GM18520 (cell line): ENCODE measurements at regions not wholly inside any gene's neighbourhood (a gene's known extent, or its start where the extent isn't known, plus 50 kb on each side); places are given as distances from the start of the nearest gene placed in this dataset.

ENCODE experiments used
- ATAC-seq: cut with Tn5 transposase; IDR thresholded peaks from one replicate; pipeline ENCODE4 v1.9.1; 2021; ENCODE audit not compliant: unreplicated experiment

- ATAC-seq = no peak
Observed at GRCh38 chr13:64075543-64076271, 2660.1 kb upstream of the PCDH20 start.

DNA sequence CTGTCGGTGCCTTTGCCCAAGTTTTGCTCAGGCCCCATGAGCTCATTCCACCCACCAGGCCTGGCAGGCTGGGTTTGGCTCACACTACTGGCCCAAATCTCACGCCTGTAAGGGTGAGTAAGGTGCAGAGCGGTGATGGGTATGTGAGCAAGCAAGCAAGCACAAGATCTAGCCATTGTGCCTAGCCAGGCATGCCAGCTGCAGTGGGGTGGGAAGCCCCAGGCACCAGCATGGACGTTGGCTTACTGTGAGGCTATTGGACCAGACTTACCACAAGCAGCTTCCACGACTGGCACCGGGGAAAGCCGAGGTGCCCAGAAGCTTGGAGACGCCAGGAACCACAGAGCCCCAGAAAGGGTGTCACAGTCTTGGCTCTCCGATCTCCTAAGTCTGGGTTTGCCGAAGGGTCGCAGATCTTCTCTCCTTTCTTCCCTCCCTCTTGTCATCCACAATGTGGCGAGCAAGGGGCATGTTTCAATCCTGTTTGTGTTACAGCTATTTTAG lies 2659.4 kb upstream of the PCDH20 start:
- ATAC-seq = no peak

- no peak for ATAC-seq
Observed at GRCh38 chr13:64073203-64073602, 2657.6 kb upstream of the PCDH20 start.

DNA sequence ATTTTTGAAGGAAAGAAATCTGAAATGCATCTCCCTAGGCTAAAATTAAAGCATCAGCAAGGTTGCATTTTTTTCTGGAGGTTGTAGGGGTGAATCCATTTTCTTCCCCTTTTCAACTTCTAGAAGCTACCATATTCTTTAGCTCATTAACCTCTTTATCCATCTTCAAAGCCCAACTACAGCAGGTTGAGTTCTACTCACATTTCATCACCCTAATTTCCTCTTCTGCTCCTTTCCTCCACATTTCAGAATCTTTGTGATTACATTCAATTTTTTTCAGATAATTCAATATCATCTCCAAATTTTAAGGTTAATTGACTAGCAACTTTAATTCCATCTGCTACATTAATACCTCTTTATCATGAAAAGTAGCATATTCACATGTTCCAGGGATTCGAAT lies 2655.7 kb upstream of the PCDH20 start:
- no peak for ATAC-seq

- no peak for ATAC-seq
Observed at GRCh38 chr13:64069892-64070291, 2654.2 kb upstream of the PCDH20 start.

GRCh38 chr13:64066711-64067110 lies 2651.1 kb upstream of the PCDH20 start:
- ATAC-seq = no peak

- no peak for ATAC-seq
Observed at GRCh38 chr13:64061649-64062048, 2646.0 kb upstream of the PCDH20 start.

DNA sequence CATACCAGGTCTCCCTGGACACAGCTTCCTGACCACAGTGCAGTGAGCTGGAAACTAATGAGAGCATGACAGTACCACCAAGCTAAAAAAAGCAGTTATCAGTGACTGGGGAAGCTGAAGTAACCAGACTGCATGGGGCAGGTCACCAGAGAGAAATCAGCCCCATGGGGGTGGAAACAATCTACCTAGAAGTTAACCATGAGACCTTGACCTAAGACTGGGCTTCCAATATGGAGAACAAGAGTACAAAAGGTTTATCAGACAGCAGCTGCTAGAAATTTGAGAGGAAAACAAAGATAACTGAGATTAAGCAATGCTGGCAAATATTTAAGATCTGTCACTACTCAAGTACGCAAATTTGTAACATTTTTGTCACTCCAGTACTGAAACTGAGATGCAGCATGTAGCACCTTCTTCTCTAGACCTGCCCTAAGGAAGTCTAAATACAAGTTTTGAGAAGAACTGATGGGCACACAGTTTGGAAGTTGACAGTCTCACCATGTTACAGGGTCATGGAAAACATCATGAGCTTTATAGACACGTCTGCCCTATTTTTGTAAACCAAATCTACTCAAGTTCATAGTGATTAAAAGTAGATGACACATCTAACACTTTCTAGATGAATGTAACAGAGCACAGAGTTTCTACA lies 2641.8 kb upstream of the PCDH20 start:
- no peak for ATAC-seq

GRCh38 chr13:64054321-64054720 lies 2638.7 kb upstream of the PCDH20 start:
- ATAC-seq = no peak

DNA sequence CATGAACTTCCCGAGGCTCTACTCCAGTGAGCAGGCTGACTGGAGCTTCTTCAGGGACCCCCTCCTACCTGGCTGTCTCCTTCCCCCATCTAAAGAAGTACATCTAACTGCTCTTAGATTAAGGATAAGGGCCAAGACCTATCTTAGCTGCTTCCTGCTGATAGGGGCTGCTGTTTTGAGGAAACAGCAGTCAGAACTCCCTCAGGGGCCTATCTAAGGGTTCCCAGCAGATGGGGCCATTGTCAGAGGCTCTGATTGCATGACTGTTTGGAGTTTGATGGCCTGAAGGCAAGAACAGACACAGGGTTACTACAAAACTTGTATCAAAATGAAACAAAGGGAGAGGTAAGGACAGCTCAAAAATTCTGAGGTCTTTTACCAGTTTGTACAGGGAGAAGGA lies 2636.9 kb upstream of the PCDH20 start:
- ATAC-seq = no peak

DNA sequence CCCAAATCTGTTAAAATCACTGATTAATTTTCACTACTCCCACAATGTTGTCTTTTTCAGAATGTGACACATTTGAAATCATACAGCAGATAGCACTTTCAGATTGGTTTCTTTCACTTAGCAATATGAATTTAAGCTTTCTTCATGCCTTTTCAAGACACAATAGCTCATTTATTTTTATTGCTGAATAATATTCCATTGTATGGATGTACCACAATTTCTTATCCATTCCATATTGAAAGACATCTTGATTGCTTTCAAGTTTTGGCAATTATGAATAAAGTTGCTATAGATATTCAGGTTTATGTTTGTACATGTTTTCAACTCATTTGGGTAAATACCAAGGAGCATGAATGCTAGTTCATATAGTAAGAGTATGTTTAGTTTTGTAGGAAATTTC lies 2635.6 kb upstream of the PCDH20 start:
- no peak for ATAC-seq

DNA sequence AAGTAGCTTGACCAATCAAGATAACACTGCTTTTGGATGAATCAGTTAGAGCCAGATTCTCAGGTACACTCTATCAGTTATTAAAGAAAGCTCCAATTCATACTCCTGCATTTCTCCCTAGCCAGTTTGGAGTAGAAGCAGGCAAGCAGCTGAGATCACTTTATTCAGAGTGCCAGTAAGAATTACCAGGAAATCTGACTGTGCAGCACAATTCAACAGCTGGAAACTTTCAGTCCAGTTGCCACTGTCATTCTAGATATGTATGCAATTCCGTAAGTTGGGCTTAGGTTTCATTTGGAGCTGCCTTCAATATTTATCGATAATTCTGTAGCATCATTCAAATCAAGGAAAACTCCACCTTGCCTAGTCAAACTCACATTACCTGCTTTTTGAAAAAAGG lies 2625.6 kb upstream of the PCDH20 start:
- no peak for ATAC-seq

GRCh38 chr13:64033921-64034320 lies 2618.3 kb upstream of the PCDH20 start:
- no peak for ATAC-seq

DNA sequence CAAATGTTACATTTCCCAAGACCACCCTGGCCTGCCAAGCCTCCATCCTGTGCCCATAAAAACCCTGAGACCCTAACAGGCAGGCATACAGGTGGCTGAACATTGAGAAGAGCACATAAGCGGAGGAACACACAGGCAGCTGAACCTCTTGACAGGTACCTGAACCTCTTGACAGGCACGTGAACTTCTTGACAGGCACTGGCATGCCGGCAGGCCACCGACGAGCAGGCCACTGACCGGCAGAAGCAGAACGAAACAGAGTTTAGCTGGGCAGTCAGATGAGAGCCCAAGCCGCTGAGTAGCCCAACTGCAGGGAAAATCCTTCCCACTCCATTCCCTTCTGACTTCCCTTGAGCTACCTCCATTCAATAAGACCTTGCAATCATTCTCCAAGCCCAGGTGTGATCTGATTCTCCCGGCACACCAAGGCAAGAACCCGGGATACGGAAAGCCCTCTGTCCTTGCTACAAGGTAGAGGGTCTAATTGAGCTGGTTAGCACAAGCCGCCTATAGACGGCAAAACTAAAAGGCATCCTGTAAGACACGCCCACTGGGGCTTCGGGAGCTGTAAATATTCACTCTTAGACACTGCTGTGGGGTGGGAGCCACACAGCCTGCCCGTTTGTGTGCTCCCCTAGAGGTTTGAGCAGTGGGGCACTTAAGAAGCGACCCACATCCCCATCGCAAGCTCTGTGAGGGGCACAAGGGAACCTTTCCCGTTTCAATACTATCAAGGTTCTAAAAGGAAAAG lies 2613.9 kb upstream of the PCDH20 start:
- ATAC-seq = no peak

DNA sequence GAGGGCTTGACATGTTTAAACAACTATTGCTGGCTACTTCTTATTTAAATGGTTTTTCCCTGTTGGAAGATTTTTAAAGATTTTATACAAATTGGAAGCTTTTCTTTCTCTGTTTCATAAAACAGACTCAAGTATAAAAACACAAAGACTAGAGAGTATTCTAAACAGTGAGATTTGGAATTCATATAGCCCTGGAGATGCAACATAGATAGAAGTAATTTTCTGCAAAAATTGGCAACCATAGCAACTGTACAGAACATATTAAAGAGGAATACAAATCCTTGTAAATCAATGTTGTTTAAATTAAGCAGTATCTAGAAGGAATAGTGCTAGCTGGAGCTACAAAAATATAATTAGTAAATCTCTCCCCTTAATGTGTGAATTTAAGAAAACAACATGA lies 2612.9 kb upstream of the PCDH20 start:
- ATAC-seq = no peak

GRCh38 chr13:64020126-64020525 lies 2604.5 kb upstream of the PCDH20 start:
- ATAC-seq = no peak

- no peak for ATAC-seq
Observed at GRCh38 chr13:64007339-64007738, 2591.7 kb upstream of the PCDH20 start.

DNA sequence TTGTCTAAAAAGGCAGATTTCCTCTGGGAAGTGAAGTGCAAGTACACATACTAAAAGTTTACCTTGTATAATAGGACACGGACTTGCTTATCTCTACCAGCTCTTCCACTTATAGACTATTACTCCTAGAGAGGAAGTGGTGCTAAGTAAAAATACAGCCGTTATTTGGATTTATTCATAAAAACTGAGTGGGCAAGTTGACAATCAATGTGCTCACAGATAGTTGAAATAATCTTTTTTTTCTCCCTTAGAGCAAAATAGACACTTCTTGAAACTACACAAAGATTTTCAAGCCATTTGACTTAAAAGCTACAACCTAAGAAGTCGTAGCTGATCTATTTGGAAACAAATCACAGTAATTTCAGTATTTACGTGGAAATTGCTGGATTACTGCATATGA lies 2584.7 kb upstream of the PCDH20 start:
- no peak for ATAC-seq

- ATAC-seq = no peak
Observed at GRCh38 chr13:63999614-64000305, 2584.1 kb upstream of the PCDH20 start.

DNA sequence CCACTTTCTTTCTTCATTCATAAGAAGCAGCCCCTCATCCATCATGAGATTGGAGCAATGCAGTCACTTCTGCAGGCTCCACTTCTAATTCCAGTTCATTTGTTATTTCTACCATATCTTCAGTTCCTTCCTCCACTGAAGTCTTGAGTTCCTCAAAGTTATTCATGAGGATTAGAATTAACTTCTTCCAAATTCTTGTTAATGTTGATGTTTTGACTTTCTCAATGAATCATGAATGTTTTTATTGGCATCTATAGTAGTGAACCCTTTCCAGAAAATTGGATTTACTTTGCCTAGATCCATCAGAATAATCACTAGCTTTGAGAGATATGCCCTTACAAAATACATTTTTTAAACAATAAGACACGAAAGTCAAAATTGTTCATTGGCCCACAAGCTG lies 2567.7 kb upstream of the PCDH20 start:
- ATAC-seq = no peak

DNA sequence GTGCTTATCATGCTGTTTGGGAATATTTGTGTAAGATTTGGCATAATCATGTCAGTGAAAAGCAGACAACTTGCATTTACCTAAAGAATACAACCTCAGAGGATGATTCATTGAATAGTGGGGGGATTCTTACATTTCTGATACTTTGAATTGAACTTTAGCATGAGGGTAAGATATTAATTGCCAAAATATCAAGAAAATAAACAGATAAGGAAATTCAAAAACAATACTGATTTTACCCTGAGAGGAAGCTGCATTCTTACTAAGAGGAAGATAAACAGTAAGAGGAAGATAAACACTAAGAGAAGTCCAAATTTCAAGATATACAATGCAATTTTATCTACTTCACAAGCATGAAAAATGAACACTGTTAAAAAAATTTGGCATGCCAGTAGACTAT lies 2564.3 kb upstream of the PCDH20 start:
- no peak for ATAC-seq
